Vagina (tissue), 2 donors: ENCODE measurements at regions not wholly inside any gene's neighbourhood (a gene's known extent, or its start where the extent isn't known, plus 50 kb on each side); places are given as distances from the start of the nearest gene placed in this dataset.

Source experiments
- DNase-seq, 2 donors: peaks; one replicate each; pipeline ENCODE4 v3.0.0-alpha.2; 2017; ENCODE audit errors: extremely low spot score in 2 of 2
- H3K27ac ChIP-seq: fragments of 200-600 bp; sonication (generic); one replicate; pipeline ENCODE4 v1.5.1; 2019
- H3K27me3 ChIP-seq: fragments of 200-600 bp; sonication (generic); one replicate; pipeline ENCODE4 v1.5.1; 2019
- H3K36me3 ChIP-seq, 2 donors: fragments of 200-600 bp; sonication (generic); one replicate each; pipeline ENCODE4 v1.5.1; 2017 to 2019
- H3K4me1 ChIP-seq: fragments of 200-600 bp; sonication (generic); one replicate; pipeline ENCODE4 v1.5.1; 2019
- H3K4me3 ChIP-seq, 2 donors: fragments of 200-600 bp; sonication (generic); 1 replicate in 1 of 2; 2 replicates in 1 of 2; pipeline ENCODE4 v1.5.1; 2016 to 2019
- H3K9me3 ChIP-seq: fragments of 200-600 bp; sonication (generic); one replicate; pipeline ENCODE4 v1.5.1; 2019
- POLR2A ChIP-seq, 2 donors: fragments of 450-650 bp; IDR thresholded peaks; one replicate each; pipeline ENCODE4 v1.6.1; 2017; ENCODE audit warnings: antibody characterized with exemption in 2 of 2, mild to moderate bottlenecking in 2 of 2, moderate library complexity in 2 of 2
- POLR2AphosphoS5 ChIP-seq, 2 donors: sonication (generic); formaldehyde crosslinking; IDR thresholded peaks; one replicate each; pipeline ENCODE4 v1.9.0; 2017; ENCODE audit warnings: antibody characterized with exemption in 2 of 2, mild to moderate bottlenecking in 2 of 2, low read depth in 1 of 2; ENCODE audit not compliant: insufficient read depth in 1 of 2
- intact Hi-C: fragments of 100-400 bp; cut with DNase I; formaldehyde crosslinking; loops from one replicate; pipeline ENCODE4 v1.15.1; 2023
- TF ChIP-seq, protein P1 (sequence below), 3 experiments: fragments of 450-650 bp in 2 of 3; fragments of 200-600 bp in 1 of 3; sonication (generic) in 1 of 3; IDR thresholded peaks; one replicate each; pipeline ENCODE4 v1.5.1; 2017 to 2019; ENCODE audit warnings: antibody characterized with exemption in 3 of 3, mild to moderate bottlenecking in 2 of 3, moderate library complexity in 2 of 3

- no peaks in the 10 kb centered on the region for H3K4me1 ChIP-seq
- H3K27ac ChIP-seq, result no peak overlapping the region
- no peaks in the 10 kb centered on the region for H3K36me3 ChIP-seq
- no peak for DNase-seq
- no peak overlapping the region for H3K4me3 ChIP-seq
- intact Hi-C loops, result no loop called here
- H3K9me3 ChIP-seq, result no peaks in the 10 kb centered on the region
- no peaks in the 10 kb centered on the region for H3K27me3 ChIP-seq
- TF ChIP-seq, protein P1, sequence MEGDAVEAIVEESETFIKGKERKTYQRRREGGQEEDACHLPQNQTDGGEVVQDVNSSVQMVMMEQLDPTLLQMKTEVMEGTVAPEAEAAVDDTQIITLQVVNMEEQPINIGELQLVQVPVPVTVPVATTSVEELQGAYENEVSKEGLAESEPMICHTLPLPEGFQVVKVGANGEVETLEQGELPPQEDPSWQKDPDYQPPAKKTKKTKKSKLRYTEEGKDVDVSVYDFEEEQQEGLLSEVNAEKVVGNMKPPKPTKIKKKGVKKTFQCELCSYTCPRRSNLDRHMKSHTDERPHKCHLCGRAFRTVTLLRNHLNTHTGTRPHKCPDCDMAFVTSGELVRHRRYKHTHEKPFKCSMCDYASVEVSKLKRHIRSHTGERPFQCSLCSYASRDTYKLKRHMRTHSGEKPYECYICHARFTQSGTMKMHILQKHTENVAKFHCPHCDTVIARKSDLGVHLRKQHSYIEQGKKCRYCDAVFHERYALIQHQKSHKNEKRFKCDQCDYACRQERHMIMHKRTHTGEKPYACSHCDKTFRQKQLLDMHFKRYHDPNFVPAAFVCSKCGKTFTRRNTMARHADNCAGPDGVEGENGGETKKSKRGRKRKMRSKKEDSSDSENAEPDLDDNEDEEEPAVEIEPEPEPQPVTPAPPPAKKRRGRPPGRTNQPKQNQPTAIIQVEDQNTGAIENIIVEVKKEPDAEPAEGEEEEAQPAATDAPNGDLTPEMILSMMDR (IDR thresholded peaks at IDR 0.05), result no peak
- TF ChIP-seq POLR2A (IDR thresholded peaks at IDR 0.05) (no peak), POLR2AphosphoS5 (IDR thresholded peaks at IDR 0.05; ENCODE audit: insufficient read depth in 1 of 2, low read depth in 1 of 2) (no peak)
These were observed 416.3 kb downstream of the PIK3R1 start for GRCh38 chr5:68631884-68632283.

GRCh38 chr5:68641211-68641610 is 425.7 kb downstream of the PIK3R1 start:
- no peaks in the 10 kb centered on the region for H3K27me3 ChIP-seq
- H3K27ac ChIP-seq, result no peak overlapping the region
- no peaks in the 10 kb centered on the region for H3K36me3 ChIP-seq
- H3K9me3 ChIP-seq, result no peaks in the 10 kb centered on the region
- intact Hi-C loops, result no loop called here
- H3K4me1 ChIP-seq, result peaks cover 15% of the 10 kb centered on the region
- H3K4me3 ChIP-seq, result no peak overlapping the region
- TF ChIP-seq, protein P1 (IDR thresholded peaks at IDR 0.05), result no peak
- TF ChIP-seq POLR2A (IDR thresholded peaks at IDR 0.05) (no peak), POLR2AphosphoS5 (IDR thresholded peaks at IDR 0.05; ENCODE audit: insufficient read depth in 1 of 2, low read depth in 1 of 2) (no peak)
- no peak for DNase-seq

GRCh38 chr5:68643064-68643463 is 427.5 kb downstream of the PIK3R1 start:
- Histone ChIP-seq H3K4me3 (no peak overlapping the region), H3K27me3 (no peaks in the 10 kb centered on the region), H3K27ac (no peak overlapping the region), H3K36me3 (no peaks in the 10 kb centered on the region), H3K9me3 (no peaks in the 10 kb centered on the region), H3K4me1 (peaks cover 18% of the 10 kb centered on the region)
- DNase-seq, result no peak
- intact Hi-C loops, result no loop called here
- TF ChIP-seq POLR2AphosphoS5 (IDR thresholded peaks at IDR 0.05; ENCODE audit: insufficient read depth in 1 of 2, low read depth in 1 of 2) (no peak), POLR2A (IDR thresholded peaks at IDR 0.05) (no peak)
- TF ChIP-seq, protein P1 (IDR thresholded peaks at IDR 0.05), result no peak

DNA sequence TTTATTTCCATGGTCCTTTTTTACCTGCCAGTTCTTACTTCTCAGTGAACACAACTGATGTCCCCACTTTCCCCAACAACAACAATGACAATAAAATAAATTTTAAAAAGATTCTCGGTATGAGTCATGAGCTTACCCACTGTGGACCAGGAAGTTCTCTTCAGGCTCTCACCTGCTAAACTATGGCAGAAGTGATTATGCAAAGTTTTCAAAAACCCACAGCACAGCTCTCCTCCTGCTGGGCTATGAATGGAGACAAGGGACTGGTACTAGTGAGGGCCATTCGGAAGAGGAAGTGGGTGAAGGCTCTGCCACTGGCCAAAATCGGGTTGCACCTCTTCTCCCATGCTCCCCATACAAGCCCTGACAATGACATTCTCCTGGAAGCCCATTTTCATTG is 429.4 kb downstream of the PIK3R1 start:
- intact Hi-C loops, result no loop called here
- Histone ChIP-seq H3K9me3 (no peaks in the 10 kb centered on the region), H3K27ac (no peak overlapping the region), H3K36me3 (no peaks in the 10 kb centered on the region), H3K4me3 (no peak overlapping the region), H3K27me3 (no peaks in the 10 kb centered on the region), H3K4me1 (peaks cover 30% of the 10 kb centered on the region)
- TF ChIP-seq POLR2AphosphoS5 (IDR thresholded peaks at IDR 0.05; ENCODE audit: insufficient read depth in 1 of 2, low read depth in 1 of 2), result no peak
- TF ChIP-seq, protein P1 (IDR thresholded peaks at IDR 0.05), result no peak
- no peak for TF ChIP-seq POLR2A (IDR thresholded peaks at IDR 0.05)
- no peak for DNase-seq

- peaks cover 35% of the 10 kb centered on the region for H3K4me1 ChIP-seq
- no peaks in the 10 kb centered on the region for H3K27me3 ChIP-seq
- no peaks in the 10 kb centered on the region for H3K9me3 ChIP-seq
- no peak for DNase-seq
- TF ChIP-seq, protein P1 (IDR thresholded peaks at IDR 0.05), result no peak
- TF ChIP-seq POLR2AphosphoS5 (IDR thresholded peaks at IDR 0.05; ENCODE audit: insufficient read depth in 1 of 2, low read depth in 1 of 2) (peak in 1 of 2 donors; percentile 38), POLR2A (IDR thresholded peaks at IDR 0.05) (no peak)
- H3K27ac ChIP-seq, result peak overlapping the region; percentile 81
- H3K4me3 ChIP-seq, result no peak overlapping the region
- H3K36me3 ChIP-seq, result no peaks in the 10 kb centered on the region
- intact Hi-C loops, result no loop called here
These were observed 430.6 kb downstream of the PIK3R1 start for GRCh38 chr5:68646144-68646543.
